IMR-90 (cell line): ENCODE measurements at regions not wholly inside any gene's neighbourhood (a gene's known extent, or its start where the extent isn't known, plus 50 kb on each side); places are given as distances from the start of the nearest gene placed in this dataset.

Experiments
- BHLHE40 ChIP-seq: fragments of 150-350 bp; IDR thresholded peaks from 2 replicates; pipeline ENCODE4 v1.6.1; 2016; ENCODE audit warnings: mild to moderate bottlenecking, low read depth, low read length
- CEBPB ChIP-seq: IDR thresholded peaks from 2 replicates; pipeline ENCODE4 v1.6.1; 2012; ENCODE audit warnings: low read depth, low read length, improper control_type of control experiment
- CHD1 ChIP-seq: IDR thresholded peaks from 2 replicates; pipeline ENCODE4 v1.6.1; 2012; ENCODE audit warnings: low read depth, low read length, improper control_type of control experiment
- FOS ChIP-seq: fragments of 150-350 bp; IDR thresholded peaks from 2 replicates; pipeline ENCODE4 v1.6.1; 2016; ENCODE audit warnings: low read depth, low read length
- MAFK ChIP-seq: IDR thresholded peaks from 2 replicates; pipeline ENCODE4 v1.6.1; 2012; ENCODE audit warnings: low read depth, low read length, improper control_type of control experiment
- MAZ ChIP-seq: IDR thresholded peaks from 2 replicates; pipeline ENCODE4 v1.6.1; 2012; ENCODE audit warnings: low read depth, mild to moderate bottlenecking, low read length, improper control_type of control experiment, moderate library complexity, borderline replicate concordance
- NFE2L2 ChIP-seq: fragments of 150-350 bp; IDR thresholded peaks from 2 replicates; pipeline ENCODE4 v1.6.1; 2016; ENCODE audit warnings: low read depth, mild to moderate bottlenecking, low read length
- POLR2A ChIP-seq: IDR thresholded peaks from 2 replicates; pipeline ENCODE4 v1.6.1; 2012; ENCODE audit warnings: mild to moderate bottlenecking, low read depth, low read length
- RAD21 ChIP-seq: IDR thresholded peaks from 2 replicates; pipeline ENCODE4 v1.6.1; 2012; ENCODE audit warnings: low read length, improper control_type of control experiment
- RCOR1 ChIP-seq: IDR thresholded peaks from 2 replicates; pipeline ENCODE4 v1.6.1; 2012; ENCODE audit warnings: mild to moderate bottlenecking, low read length, improper control_type of control experiment; ENCODE audit not compliant: insufficient replicate concordance
- SMC3 ChIP-seq: fragments of 150-350 bp; IDR thresholded peaks from 2 replicates; pipeline ENCODE4 v1.6.1; 2016; ENCODE audit warnings: low read depth, mild to moderate bottlenecking, antibody characterized with exemption, low read length, moderate library complexity
- TF ChIP-seq, protein P1 (sequence below): conservative IDR thresholded peaks from 2 replicates; pipeline ENCODE4 v1.5.1; 2012; ENCODE audit warnings: mild to moderate bottlenecking, low read depth, low read length, improper control_type of control experiment
- TF ChIP-seq, protein P2 (sequence below): fragments of 150-350 bp; IDR thresholded peaks from 2 replicates; pipeline ENCODE4 v1.6.1; 2017; ENCODE audit warnings: mild to moderate bottlenecking, antibody characterized with exemption, low read length, low read depth
- TF ChIP-seq, protein P3 (sequence below): fragments of 150-350 bp; IDR thresholded peaks from 2 replicates; pipeline ENCODE4 v1.6.1; 2016; ENCODE audit warnings: low read depth, mild to moderate bottlenecking, low read length, moderate library complexity, borderline replicate concordance

- TF ChIP-seq, protein P1, sequence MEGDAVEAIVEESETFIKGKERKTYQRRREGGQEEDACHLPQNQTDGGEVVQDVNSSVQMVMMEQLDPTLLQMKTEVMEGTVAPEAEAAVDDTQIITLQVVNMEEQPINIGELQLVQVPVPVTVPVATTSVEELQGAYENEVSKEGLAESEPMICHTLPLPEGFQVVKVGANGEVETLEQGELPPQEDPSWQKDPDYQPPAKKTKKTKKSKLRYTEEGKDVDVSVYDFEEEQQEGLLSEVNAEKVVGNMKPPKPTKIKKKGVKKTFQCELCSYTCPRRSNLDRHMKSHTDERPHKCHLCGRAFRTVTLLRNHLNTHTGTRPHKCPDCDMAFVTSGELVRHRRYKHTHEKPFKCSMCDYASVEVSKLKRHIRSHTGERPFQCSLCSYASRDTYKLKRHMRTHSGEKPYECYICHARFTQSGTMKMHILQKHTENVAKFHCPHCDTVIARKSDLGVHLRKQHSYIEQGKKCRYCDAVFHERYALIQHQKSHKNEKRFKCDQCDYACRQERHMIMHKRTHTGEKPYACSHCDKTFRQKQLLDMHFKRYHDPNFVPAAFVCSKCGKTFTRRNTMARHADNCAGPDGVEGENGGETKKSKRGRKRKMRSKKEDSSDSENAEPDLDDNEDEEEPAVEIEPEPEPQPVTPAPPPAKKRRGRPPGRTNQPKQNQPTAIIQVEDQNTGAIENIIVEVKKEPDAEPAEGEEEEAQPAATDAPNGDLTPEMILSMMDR = no peak
- TF ChIP-seq MAZ (no peak), CHD1 (no peak), POLR2A (no peak), FOS (no peak), RAD21 (no peak), NFE2L2 (no peak), SMC3 (no peak), RCOR1 (no peak), MAFK (no peak), CEBPB (no peak), BHLHE40 (no peak)
- TF ChIP-seq, protein P2, sequence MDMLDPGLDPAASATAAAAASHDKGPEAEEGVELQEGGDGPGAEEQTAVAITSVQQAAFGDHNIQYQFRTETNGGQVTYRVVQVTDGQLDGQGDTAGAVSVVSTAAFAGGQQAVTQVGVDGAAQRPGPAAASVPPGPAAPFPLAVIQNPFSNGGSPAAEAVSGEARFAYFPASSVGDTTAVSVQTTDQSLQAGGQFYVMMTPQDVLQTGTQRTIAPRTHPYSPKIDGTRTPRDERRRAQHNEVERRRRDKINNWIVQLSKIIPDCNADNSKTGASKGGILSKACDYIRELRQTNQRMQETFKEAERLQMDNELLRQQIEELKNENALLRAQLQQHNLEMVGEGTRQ = no peak
- TF ChIP-seq, protein P3, sequence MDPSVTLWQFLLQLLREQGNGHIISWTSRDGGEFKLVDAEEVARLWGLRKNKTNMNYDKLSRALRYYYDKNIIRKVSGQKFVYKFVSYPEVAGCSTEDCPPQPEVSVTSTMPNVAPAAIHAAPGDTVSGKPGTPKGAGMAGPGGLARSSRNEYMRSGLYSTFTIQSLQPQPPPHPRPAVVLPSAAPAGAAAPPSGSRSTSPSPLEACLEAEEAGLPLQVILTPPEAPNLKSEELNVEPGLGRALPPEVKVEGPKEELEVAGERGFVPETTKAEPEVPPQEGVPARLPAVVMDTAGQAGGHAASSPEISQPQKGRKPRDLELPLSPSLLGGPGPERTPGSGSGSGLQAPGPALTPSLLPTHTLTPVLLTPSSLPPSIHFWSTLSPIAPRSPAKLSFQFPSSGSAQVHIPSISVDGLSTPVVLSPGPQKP = no peak
These were observed 107.4 kb upstream of the SLC4A7 start for GRCh38 chr3:27591312-27592210.
